ENCODE measurements at regions not wholly inside any gene's neighbourhood (a gene's known extent, or its start where the extent isn't known, plus 50 kb on each side); places are given as distances from the start of the nearest gene placed in this dataset.
A peak's percentile ranks its signal among the peaks of the same experiment; 100 is the strongest.
"Not testable (repeated sequence)": the region's sequence is repeated elsewhere in the genome, so short reads cannot be mapped to it uniquely, and the experiment has no call there.

DNA sequence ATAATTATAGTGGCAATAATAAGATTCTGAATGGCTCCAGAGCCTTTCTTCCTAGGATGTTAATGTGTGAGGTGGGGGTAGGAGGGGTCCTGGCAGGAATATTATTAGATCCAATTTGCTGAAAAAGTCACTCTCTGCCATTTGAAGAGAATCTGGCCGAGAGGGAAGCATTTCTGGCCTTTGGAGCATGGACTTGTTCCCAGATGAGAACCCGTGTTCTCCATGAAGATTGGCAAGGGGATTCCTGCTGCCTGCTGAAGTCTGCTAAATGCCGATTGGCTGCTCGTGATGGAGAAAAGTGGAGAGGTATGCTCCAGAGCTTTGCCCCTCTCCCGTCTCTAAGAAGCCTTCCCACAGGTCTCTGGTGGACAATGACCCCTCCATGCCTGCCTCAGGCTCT is 135.6 kb downstream of the TRIM43 start:
- DNase-seq (ENCODE audit: low read depth), result not testable (repeated sequence)

DNA sequence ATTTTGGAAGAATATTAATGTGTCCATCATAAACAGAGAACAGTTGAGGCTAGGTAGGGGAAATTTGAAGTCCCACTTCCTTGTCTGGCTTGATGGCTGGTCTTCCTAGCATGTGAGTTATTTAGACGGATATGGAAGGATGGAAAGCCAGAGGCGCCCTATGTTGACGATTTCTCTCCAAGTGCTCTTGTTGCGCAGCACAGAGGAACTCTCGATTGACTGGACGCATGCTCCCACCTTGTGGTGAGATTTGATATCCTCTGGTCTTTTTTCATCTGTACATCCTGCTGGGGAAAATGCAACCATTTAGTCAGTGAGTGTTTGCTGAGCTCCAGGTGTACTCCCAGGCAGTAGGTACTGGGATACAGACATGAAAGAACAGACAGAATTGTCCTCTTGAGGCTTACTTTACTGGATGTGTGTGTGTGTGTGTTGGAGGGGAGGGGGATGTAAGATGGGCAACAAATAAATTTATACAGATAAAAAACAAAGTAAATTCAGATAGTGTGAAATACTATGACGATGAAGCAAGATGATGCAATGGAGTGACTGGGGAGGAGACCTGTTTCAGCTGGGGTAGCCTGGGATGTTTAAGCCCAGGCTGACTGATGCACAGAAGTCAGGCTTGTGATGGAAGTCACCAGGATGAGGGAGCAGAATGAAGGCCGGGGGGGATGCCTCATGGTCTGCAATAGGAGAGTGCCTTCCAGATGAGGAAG is 137.2 kb downstream of the TRIM43 start:
- peak; percentile 30 for DNase-seq (ENCODE audit: low read depth)

DNA sequence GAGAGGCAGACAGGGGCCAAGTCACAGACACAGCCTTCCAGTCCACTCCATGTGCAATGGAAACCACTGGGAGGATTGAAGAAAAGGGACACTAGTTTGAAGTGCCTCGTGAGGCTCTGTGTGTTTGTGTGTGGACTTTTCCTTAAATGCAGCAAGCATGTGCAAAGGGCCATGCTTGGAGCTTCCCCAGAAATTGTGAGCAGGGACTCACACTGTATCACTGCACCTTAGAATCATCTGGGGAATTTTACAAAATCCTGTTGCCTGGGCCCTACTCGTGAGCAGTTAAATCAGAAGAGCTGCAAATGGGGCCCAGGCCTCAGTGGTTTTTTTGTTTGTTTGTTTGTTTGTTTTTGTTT is 137.8 kb downstream of the TRIM43 start:
- no peak for DNase-seq (ENCODE audit: low read depth)

DNA sequence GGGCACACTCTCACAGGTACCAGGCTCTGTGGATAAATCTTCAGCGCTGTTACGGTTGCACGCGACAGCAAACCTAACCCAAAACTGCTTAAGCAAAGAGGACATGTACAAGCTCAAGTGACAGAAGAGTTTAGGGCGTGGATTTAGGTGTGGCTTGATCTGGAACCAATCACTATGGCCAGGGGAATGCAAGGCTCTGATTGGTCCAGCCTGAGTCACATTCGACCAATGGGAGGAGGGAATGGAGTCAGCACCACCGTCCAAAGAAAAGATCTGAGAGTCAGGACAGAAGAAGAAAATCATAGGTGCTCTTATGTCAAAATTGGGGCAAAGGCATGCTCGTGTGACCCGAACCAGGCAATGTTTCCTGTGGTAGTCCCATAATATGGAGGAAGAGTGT is 139.0 kb downstream of the TRIM43 start:
- DNase-seq (ENCODE audit: low read depth), result no peak

DNA sequence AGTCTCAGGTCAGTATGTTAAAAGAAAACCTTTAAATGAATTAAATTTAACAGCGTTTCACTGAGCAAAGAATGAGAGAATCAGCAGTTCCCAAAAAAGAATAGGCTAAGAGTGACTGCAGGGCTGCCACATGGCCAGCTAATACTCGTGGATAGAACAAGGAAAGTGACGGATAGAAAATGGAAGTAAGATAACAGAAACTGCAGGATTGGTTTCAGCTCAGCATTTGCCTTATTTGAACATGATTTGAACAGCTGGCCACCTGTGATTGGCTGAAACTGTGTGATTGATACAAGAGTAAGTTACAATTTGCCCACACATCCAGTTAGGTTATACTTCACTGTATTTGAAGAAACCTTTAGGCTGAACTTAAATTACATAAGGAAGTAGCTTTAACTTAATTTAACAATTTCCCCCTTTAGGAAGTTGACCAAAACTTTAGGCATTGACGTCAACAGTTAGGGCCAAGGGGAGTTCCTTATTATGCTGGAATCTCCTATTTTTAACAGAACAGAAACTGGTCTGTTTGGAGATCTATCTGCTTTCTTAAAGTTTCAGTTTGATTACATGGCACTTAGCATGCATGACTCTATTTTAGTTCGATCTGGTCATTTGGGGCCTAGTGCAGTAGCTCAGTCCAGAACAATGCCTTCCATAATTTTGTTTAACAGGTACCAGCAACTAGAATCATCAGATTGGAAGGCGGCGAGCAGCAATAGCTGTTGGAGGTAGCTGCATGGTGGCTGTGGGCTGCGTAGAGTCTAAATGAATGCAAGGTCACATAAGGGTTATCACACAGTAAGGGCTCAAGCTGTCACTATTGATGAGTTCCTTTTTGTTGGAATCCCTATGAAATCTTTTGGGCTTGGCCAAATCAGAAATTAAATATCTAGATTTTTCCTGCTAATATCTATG is 143.4 kb downstream of the TRIM43 start:
- no peak for DNase-seq (ENCODE audit: low read depth)

DNA sequence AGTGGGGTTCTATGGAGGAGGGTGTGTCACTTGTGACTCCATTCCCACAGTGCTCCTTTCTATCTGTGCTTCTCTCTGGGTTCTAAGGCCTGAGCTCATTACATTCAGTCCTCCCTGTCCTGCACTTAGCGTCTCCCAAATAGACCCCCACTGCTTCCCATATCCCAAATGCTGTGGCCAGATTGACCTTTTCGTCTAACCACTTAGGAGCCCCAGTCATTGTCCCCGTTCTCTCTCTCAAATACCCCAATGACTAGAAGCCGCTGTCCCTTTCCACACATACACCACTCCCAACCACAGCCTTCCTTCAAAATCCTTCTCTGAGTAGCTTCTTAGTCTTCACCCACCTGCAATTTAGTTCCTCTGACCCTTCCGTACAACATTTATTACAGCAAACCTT is 146.5 kb downstream of the TRIM43 start:
- no peak for DNase-seq (ENCODE audit: low read depth)

DNA sequence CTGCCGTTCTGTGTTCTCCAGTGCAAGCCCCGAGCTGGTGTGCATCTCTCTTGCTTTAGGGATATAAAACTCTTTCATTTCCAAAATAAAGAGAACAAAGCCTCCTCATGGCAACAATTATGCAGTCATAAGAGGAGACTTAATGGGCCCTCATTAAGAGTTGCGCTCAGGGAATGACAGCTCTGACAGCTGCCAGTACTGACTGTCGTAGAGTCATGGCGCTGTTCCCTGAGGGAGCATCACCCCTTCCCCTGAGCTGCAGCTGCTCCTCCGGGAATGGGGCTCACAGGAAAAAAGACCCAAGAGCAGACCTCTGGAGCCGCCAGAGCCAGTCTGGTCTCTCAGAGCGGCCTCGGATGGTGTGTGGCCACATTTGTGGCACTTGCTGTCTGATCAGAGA is 160.3 kb downstream of the TRIM43 start:
- not testable (repeated sequence) for DNase-seq (ENCODE audit: low read depth)

DNA sequence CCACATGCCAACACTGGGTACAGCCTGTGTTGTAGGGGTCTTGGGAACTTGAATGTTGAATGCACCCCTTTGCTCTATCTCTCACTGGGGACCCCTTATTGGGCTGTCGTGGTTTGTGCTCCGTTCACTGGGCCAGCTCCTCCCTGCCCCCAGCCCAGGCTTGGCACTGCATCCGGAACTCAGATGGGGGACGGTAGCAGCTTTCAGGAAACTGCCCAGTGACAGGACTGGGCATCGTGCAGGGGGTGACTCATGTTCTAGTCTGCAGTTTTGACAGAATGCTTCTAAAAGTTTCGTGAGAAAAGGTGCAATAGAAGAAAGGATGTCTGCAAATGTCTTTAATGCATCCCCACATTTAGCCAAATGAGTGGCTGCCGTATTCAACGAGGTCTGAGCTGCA is 162.0 kb downstream of the TRIM43 start:
- DNase-seq (ENCODE audit: low read depth), result not testable (repeated sequence)

DNA sequence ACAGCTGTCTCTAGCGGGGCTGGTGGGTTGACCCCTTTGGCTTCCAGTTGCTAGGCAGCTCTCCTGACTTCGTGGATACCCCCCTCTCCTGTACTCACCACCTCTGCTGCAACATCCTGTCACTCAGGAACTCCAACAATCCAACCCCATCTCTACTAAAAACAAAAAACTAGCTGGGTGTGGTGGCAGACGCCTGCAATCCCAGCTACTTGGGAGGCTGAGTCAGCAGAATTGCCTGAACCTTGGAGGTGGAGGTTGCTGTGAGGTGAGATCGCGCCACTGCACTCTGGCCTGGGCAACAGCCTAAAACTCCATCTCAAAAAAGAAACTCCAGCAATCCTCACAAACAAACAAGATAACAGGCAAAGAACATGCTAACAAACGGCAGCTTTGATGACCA is 162.4 kb downstream of the TRIM43 start:
- not testable (repeated sequence) for DNase-seq (ENCODE audit: low read depth)

DNA sequence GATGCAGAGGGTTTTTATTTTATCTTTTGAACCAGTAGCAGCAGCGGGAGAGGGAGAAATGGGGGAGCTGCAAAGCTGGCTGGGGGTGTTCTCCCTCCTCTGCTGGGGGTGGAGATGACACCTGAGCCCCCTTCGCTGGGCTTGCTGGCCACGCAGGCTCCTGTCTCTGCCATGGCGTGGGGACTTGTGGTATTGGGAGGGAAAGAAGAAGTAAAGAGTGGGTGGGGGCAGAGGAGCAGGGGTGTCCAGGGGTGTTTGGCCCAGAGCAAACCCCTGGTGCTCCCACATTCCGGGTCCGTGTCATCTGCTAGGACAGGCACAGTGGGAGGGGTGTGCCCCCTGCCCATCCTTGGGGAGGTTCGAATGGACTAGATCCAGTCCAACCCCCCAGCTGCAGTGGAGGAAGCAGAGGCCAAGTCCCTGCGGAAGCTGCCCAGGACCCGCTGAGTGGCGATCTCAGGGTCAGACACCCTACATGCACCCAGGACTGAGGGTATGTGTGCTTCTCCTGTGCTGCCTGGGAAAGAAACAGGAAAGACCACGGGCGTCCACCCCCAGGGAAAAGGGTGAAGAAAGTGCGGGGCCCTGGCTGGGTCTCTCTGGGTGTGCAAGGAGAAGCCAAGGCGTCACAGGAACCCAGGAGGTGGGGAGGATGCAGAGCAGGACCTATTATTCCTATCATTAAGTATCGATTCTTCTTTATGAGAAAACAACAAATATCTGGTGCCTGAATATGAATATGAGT is 163.2 kb downstream of the TRIM43 start:
- not testable (repeated sequence) for DNase-seq (ENCODE audit: low read depth)

DNA sequence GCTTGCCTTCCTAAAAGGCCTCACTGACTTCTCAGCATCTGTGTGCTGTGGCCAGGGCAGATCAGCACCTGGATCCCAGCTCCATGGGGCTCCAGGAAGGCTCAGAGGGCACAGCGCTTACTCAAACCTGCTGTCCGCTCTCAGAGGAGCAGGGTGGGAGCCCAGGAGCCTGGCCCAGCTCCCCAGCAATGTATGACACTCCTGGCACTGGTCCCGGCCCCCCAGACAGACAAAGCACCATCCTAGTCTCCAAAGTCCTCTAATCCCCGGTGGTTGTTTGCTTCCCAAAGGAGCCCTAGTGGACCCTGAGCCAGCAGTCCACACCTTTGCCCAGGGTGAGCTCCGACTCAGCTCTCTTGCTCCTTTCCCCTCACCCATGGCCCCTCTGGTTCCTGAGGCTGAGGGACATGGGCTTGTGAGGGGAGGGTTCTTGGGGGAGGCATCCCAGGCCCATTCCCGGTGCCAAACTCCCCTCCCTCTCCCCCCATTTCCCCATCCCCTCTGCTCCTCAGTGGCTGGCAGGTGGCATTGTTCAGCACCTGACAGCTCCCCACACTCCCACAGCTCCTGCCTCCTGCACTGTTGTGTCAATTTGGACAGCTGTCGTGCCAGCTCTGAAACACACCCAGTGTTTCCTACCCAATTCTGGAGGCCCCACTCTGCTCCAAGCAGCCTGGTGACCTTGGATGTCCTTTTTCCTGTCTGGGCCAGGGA is 164.3 kb downstream of the TRIM43 start:
- not testable (repeated sequence) for DNase-seq (ENCODE audit: low read depth)

DNA sequence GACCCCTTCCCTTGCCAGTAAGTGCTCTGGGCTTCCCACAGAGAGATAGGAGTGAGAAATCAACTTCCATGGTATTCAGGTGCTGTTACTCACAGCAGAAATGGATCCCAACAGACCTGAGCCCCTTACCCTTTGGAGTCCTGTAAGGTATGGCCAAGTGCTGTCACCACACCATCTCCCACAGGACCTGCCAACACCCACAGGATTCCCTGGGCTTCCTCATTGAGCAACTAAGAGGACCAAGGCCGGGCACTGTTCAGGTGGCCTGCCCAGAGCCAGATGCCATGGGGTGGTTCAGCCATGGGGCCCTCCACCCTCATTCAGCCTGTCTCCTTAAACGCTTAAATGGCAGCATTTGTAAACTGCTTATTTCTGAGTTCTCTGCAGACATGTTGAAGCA is 166.2 kb downstream of the TRIM43 start:
- DNase-seq (ENCODE audit: low read depth), result no peak

DNA sequence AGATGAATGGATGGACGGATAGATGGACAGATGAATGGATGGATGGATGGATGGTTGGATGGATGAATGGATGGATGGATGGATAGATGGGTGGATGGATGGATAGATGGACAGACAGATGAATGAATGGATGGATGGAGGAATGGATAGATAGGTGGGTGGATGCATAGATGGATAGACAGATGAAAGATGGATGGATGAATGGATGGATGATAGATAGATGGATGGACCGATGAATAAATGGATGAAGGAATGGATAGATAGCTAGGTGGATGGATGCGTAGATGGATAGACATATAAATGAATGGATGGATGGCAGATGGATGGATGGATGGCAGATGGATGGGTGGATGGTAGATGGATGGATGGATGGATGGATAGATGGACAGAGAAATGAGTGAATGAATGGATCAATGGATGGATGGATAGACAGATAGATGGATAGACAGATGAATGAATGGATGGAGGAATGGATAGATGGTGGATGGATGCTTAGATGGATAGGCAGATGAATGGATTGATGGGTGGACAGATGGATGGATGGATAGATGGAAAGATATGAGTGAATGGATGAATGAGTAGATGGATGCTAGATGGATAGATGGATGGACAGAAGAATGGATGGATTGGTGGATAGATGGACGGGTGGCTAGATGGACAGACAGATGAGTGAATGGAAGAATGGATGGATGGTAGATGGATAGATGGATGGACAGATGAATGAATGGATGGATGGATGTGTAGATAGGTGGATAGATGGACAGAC is 167.9 kb downstream of the TRIM43 start:
- no peak for DNase-seq (ENCODE audit: low read depth)

DNA sequence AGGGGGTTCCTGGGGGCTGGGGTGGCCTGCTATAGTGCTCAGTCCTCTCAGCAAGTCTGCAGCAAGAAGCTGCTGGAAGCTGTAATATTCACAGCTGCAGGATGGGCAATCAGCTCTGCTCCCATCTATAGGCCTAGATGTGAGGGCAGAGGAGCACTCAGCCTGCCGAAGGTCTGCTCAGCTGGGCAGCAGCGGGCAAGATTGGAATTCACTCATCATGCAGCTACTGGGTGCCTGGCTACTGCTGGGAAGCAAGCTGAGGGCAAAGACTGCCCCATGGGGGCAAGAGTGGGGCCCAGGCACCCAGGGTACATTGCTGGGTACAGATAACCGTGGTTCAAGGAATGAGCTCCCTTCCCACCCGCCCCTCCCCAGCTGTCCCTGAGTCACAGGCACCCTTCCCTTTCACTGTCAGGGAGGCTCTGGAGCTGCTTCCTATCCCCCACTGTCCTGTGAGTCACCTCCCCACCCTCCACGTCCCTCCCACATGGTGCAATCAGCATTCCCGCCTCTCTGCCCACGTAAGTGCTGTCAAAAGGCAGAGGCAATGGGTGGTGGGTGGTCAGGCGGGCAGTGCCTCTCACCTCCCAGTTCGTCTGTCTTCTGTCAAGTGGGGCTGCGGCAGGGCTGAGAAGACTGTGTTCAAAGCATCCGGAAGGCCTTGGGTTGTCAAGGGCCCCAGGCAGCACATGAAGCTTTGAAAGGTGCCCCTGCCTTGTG is 169.2 kb downstream of the TRIM43 start:
- no peak for DNase-seq (ENCODE audit: low read depth)

DNA sequence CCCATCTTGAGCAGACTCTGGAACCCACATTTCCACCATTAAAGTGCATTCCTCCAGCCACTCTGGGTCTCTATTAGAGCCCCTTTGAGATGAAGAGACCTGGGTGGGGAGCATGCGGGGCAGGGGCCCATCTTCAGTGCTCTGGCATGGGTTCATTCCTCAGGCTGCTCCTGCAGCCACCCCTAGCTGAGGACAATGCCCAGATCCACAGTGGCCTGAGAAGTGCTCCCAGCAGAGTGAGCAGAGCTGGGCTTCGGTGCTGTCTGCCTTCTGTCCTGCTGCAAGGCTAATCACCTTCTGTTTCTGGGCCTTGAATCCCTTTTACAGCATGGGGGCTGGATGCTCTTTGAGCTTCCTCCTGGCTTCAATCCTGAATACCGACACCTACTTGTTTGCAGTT is 169.8 kb downstream of the TRIM43 start:
- no peak for DNase-seq (ENCODE audit: low read depth)

DNA sequence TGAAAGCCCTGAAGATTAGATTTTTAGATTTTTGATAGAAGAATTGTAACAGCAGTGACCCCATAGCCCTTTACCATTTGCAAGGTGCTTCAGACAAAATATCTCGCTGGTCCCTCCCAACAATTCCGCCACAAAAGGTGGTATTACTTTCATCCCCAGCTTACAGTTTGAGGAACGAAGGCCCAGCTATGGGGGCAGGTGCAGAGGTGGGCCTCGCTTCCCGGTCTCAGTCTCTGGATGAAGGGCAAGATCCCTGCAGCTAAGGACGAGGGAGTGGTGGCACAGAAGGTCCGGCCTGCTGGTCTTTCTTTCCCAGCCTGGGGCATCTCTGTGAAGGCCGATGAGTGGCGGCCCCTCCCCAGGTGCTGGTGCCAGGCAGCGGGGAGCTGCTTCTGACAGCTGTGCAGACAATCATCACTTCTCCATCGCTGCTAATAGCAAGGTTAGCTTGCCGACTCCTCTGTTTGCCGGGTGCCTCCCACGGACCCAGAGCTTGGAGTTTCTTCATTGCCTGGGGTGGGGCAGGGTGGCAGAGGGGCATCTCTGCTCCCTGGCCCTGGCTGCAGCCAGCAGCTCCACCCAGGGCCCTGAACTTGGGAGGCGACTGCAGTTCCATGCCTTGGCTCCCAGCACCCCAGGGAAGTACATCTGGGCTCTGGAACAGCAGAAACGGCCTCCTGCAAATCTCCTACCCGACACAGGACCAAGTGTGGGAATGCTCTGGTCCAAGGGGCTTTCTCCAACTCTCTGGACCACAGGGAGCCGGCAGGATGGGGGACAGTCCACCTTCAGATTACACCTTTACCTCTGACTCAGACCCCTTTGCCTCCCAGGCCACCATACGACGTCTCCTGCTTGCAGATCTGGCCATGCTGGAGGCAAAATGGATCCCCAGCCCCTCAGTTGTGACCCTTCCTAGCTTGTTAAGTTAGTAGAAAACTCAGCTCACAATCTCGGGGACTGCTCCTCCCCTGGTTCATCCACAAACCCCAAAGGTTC is 170.5 kb downstream of the TRIM43 start:
- not testable (repeated sequence) for DNase-seq (ENCODE audit: low read depth)

DNA sequence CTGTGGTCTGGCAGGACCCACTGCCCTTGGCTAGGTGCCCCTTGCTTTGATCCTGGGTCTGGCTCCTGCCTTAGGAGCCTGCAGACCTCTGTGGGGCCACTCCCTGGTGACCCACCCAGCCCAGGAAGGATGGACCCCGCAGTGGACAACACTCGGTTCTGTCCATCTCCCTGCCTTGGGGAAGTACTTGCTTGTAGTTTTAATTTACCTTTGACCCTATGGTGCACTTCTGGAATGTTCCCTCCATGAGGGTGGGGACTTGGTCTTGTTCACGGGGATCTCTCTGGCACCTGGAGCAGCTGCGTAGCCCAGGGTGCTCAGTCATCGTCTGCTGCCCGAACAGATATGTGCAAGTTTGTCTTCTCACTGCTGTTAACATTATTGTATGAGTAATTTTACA is 171.3 kb downstream of the TRIM43 start:
- DNase-seq (ENCODE audit: low read depth), result not testable (repeated sequence)

DNA sequence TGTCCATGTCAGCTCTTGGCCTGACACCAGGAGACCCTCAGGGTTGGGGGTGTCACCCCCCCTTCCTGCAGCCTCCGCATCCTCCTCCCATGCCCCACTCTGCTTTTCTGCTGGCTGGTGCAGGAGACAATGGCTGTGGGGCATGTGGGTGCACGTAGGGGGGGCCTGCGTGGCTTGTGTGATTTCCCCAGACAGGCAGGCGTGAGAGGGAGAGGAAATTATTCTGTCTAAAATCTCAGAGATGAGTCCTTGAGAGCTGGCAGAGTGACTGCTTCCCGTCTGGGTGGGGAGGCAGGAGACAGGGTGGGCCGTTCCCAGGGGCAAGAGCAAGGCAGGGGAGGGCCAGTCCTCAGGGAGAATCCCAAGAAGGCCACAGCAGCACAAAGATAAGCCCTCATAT is 173.2 kb downstream of the TRIM43 start:
- DNase-seq (ENCODE audit: low read depth), result not testable (repeated sequence)

All from CMK (cell line).